Heart right ventricle (tissue), 16 donors: ENCODE measurements at regions not wholly inside any gene's neighbourhood (a gene's known extent, or its start where the extent isn't known, plus 50 kb on each side); places are given as distances from the start of the nearest gene placed in this dataset.

Experiments
- ATAC-seq, 8 donors: fragments of 200-7000 bp; cut with Tn5 transposase; one replicate each; pipeline ENCODE4 v1.9.1; 2020; ENCODE audit warnings: mild to moderate bottlenecking in 8 of 8, moderate library complexity in 8 of 8, moderate number of reproducible peaks in 1 of 8
- DNase-seq, 2 donors: peaks; one replicate each; pipeline ENCODE4 v3.0.0-alpha.2; 2020
- H3K27ac ChIP-seq, 10 donors: fragments of 200-600 bp; sonication (generic) in 2 of 10; one replicate each; pipeline versions ENCODE4 v1.5.0 to v1.8.0; 2020 to 2022; ENCODE audit warnings: mild to moderate bottlenecking in 3 of 10
- H3K27me3 ChIP-seq, 7 donors: fragments of 200-600 bp; one replicate each; pipeline ENCODE4 v1.8.0; 2021 to 2022; ENCODE audit warnings: mild to moderate bottlenecking in 2 of 7
- H3K36me3 ChIP-seq, 9 donors: fragments of 200-600 bp; sonication (generic) in 1 of 9; one replicate each; pipeline versions ENCODE4 v1.5.0 to v1.8.0; 2020 to 2022; ENCODE audit warnings: mild to moderate bottlenecking in 2 of 9
- H3K4me1 ChIP-seq, 9 donors: fragments of 200-600 bp; sonication (generic) in 1 of 9; one replicate each; pipeline versions ENCODE4 v1.5.0 to v1.8.0; 2020 to 2022; ENCODE audit warnings: mild to moderate bottlenecking in 4 of 9
- H3K4me3 ChIP-seq, 10 donors: fragments of 200-600 bp; sonication (generic) in 2 of 10; one replicate each; pipeline versions ENCODE4 v1.5.0 to v1.8.0; 2020 to 2022; ENCODE audit warnings: mild to moderate bottlenecking in 7 of 10, moderate library complexity in 2 of 10
- H3K9me3 ChIP-seq, 11 donors: fragments of 200-600 bp in 10 of 11; sonication (generic) in 2 of 11; one replicate each; pipeline versions ENCODE4 v1.5.0 to v1.8.0; 2013 to 2022; ENCODE audit warnings: mild to moderate bottlenecking in 2 of 11, control low read depth in 1 of 11, moderate library complexity in 1 of 11
- CTCF ChIP-seq, 9 donors: fragments of 200-600 bp; sonication (generic) in 2 of 9; IDR thresholded peaks; one replicate each; pipeline versions ENCODE4 v1.5.0 to v1.8.0; 2021 to 2022; ENCODE audit warnings: antibody characterized with exemption in 9 of 9, mild to moderate bottlenecking in 5 of 9, moderate library complexity in 1 of 9
- WGBS, 2 donors: extraction: QIAGEN DNeasy Blood & Tissue Kit; methylation state at CpG; one replicate each; pipeline ENCODE4 v1.1.7; 2013; ENCODE audit warnings: inconsistent platforms in 1 of 2; 5-methylcytosine and 5-hydroxymethylcytosine counted together
- intact Hi-C, 10 donors: fragments of 100-400 bp; cut with DNase I; formaldehyde crosslinking; loops; one replicate each; pipeline versions ENCODE4 v1.11.1 to v1.14.2; 2022
- donor health status: Arrhythmogenic right ventricular cardiomyopathy.
- donor health status: ischemic (EF 13 %, LVEDD 7.1; RV severe dilation, severe dysfunction).
- donor health status: healthy with polysubstance abuse.
- donor health status: DM: no; HTN: yes; CAD: no.
- donor health status: DM: no; HTN: no; CAD: no.
- donor health status: ischemic (EF 25% LVEDD 6.9; RV normal size, moderate dysfunction).
- donor health status: ischemic (EF 25% LVEDD 5.7; RV mildly dilated, moderate dysfunction).
- donor health status: healthy.
- donor health status: DM: yes; HTN: yes; CAD: no.
- donor health status: Ischemic cardiomyopathy.
- donor health status: ischemic (EF 35%, LVEDD 5.7; RV mildly dilated, moderate dysfunction).
- donor health status: nonischemic (EF 11% LVEDD 7.7; RV severe dilation, severe dysfunction).
- donor health status: DM: yes; HTN: yes; CAD: no.
- donor health status: PGD.
- donor health status: ischemic (EF 29% LVEDD 5.4; RV normal size, mild dysfunction).
- donor health status: nonischemic (EF 23%, LVEDD 6.1; RV moderate dilation, normal function).

DNA sequence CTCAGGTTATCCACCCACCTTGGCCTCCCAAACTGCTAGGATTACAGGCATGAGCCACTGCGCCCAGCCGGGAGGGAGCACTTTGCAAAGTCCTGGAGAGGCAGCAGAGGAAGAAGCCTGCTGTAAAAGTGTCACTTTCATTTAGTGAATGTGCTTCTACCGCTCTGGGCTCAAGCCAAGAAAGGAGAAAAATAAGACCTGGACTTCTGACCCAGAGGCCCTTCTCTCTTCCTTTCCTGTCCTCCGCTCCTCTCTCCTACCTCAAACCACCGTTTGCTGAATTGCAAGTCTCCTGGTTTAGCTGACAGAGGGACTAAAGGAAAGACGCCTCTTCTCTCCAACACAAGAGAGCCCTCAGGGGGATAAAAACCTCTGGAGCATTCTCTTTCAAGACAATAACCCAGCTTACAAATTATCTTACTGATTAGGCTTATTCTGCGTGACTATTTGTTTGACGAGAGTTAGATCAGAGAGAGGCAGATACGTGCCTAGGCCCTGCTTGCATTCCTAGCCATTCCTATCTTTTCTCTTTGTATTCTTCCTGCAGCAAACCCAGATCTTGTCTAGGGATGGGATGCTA lies 84.2 kb upstream of the SLC22A23 start:
- Histone ChIP-seq H3K9me3 (no peaks in the 10 kb centered on the region), H3K27me3 (peaks cover 0 to 6% (median 0%) of the 10 kb centered on the region in 7 donors), H3K4me1 (no peaks in the 10 kb centered on the region), H3K36me3 (no peaks in the 10 kb centered on the region), H3K27ac (no peak overlapping the region), H3K4me3 (no peak overlapping the region)
- intact Hi-C loops, result no loop called here
- no peak for DNase-seq
- no peak for TF ChIP-seq CTCF (IDR thresholded peaks at IDR 0.05)
- no peak for ATAC-seq
- 62 to 68% methylated on average over 9 of the region's 9 CpGs for WGBS, 2 donors

GRCh38 chr6:3540253-3540820 lies 83.5 kb upstream of the SLC22A23 start:
- intact Hi-C loops, result no loop called here
- Histone ChIP-seq H3K9me3 (no peaks in the 10 kb centered on the region), H3K4me3 (no peak overlapping the region), H3K36me3 (no peaks in the 10 kb centered on the region), H3K4me1 (no peaks in the 10 kb centered on the region), H3K27me3 (peaks cover 0 to 12% (median 0%) of the 10 kb centered on the region in 7 donors), H3K27ac (no peak overlapping the region)
- ATAC-seq (no peak), DNase-seq (no peak)
- WGBS, 2 donors, result 97 to 98% methylated on average over 8 of the region's 8 CpGs
- TF ChIP-seq CTCF (IDR thresholded peaks at IDR 0.05), result no peak

GRCh38 chr6:3538536-3538935 lies 81.7 kb upstream of the SLC22A23 start:
- Histone ChIP-seq H3K36me3 (no peaks in the 10 kb centered on the region), H3K4me3 (no peak overlapping the region), H3K27ac (no peak overlapping the region), H3K9me3 (no peaks in the 10 kb centered on the region), H3K4me1 (no peaks in the 10 kb centered on the region), H3K27me3 (peaks cover 0 to 12% (median 0%) of the 10 kb centered on the region in 7 donors)
- WGBS, 2 donors, result 52 to 56% methylated on average over 6 of the region's 6 CpGs
- intact Hi-C loops, result no loop called here
- no peak for TF ChIP-seq CTCF (IDR thresholded peaks at IDR 0.05)
- no peak for ATAC-seq
- DNase-seq, result no peak

- Histone ChIP-seq H3K27ac (no peak overlapping the region), H3K9me3 (no peaks in the 10 kb centered on the region), H3K4me3 (no peak overlapping the region), H3K36me3 (no peaks in the 10 kb centered on the region), H3K4me1 (no peaks in the 10 kb centered on the region), H3K27me3 (peaks cover 0 to 12% (median 0%) of the 10 kb centered on the region in 7 donors)
- intact Hi-C loops, result no loop called here
- ATAC-seq (no peak), DNase-seq (no peak)
- WGBS, 2 donors, result 81 to 82% methylated on average over 8 of the region's 8 CpGs
- TF ChIP-seq CTCF (IDR thresholded peaks at IDR 0.05), result no peak
Observed at GRCh38 chr6:3536901-3537300, 80.1 kb upstream of the SLC22A23 start.
